ENCODE measurements at regions not wholly inside any gene's neighbourhood (a gene's known extent, or its start where the extent isn't known, plus 50 kb on each side); places are given as distances from the start of the nearest gene placed in this dataset.

DNA sequence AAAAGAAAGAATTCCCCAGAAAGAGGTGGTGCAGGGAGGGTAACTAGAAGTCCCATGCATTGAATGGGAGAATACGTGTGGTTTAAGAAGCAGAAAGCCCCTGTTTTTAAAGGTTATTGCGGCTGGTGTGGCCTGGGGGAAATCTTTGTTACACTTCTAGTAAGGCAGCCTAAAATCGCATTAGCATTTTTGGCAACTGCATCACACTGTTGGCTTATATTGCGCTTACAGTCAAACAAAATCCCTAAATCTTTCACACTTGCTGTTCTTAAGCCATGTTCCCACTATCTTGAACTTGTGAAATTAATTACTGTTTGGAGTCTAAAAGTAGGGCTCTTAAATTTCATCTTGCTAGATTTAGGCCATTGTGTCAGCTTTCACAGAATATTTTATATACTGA is 66.0 kb upstream of the GOLIM4 start (continued):
- TF ChIP-seq, protein P1, sequence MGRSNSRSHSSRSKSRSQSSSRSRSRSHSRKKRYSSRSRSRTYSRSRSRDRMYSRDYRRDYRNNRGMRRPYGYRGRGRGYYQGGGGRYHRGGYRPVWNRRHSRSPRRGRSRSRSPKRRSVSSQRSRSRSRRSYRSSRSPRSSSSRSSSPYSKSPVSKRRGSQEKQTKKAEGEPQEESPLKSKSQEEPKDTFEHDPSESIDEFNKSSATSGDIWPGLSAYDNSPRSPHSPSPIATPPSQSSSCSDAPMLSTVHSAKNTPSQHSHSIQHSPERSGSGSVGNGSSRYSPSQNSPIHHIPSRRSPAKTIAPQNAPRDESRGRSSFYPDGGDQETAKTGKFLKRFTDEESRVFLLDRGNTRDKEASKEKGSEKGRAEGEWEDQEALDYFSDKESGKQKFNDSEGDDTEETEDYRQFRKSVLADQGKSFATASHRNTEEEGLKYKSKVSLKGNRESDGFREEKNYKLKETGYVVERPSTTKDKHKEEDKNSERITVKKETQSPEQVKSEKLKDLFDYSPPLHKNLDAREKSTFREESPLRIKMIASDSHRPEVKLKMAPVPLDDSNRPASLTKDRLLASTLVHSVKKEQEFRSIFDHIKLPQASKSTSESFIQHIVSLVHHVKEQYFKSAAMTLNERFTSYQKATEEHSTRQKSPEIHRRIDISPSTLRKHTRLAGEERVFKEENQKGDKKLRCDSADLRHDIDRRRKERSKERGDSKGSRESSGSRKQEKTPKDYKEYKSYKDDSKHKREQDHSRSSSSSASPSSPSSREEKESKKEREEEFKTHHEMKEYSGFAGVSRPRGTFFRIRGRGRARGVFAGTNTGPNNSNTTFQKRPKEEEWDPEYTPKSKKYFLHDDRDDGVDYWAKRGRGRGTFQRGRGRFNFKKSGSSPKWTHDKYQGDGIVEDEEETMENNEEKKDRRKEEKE (IDR thresholded peaks at IDR 0.05), result no peak
- TF ChIP-seq ZNF816 (CRISPR knock-in tag; IDR thresholded peaks at IDR 0.05; ENCODE audit: borderline replicate concordance), result no peak

DNA sequence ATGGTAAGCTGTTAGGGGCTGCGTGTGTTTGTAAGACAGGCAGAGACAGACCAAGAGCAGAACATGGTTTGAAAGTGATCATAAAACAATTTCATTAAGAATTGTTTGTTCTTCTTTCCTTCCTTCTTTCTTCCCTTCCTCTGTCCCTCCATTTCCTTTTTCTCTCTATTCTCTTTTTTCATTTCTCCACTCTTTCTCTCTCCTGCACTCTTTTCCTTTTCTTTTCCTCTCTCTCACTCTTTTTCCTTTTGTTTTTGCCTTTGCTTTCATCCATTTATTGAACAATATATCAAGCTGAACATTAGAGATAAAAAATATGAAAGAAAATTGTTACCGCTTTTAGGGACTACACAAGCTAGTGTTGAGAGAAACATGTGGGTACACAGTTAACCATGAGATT is 62.2 kb upstream of the GOLIM4 start:
- no peaks in the 10 kb centered on the region for H3K79me2 ChIP-seq (ENCODE audit: insufficient read depth, low read length)
- no peaks in the 10 kb centered on the region for H4K20me1 ChIP-seq (ENCODE audit: insufficient read depth, low read length)
- intact Hi-C loops (cut with micrococcal nuclease; ENCODE audit: unreplicated experiment) (no loop called here), in situ Hi-C loops (cut with HindIII; ENCODE audit: extremely low pct_ligation_motif_present, low pct_unique_long_range_greater_than_20kb) (loop anchor here (25.0 kb wide), 1 partner anchor 221 kb away; no protein-coding TSS in a partner anchor)
- no peak for ATAC-seq
- no peak overlapping the region for H3K27ac ChIP-seq (ENCODE audit: extremely low read length, insufficient read depth, low read length)
- POLR2A ChIA-PET, result no interaction called here
- H2AFZ ChIP-seq (ENCODE audit: low read length), result no peak overlapping the region
- BruUV-seq (replicated peaks), result no TSS peak
- CTCF ChIA-PET (ENCODE audit: low intra/inter-chr PET ratio, low total read pairs), result no interaction called here
- no peak overlapping the region for H3K4me3 ChIP-seq (replicated peaks in 1 of 3; ENCODE audit: insufficient read depth in 1 of 3, low read depth in 2 of 3, low read length in 3 of 3)
- peaks cover 7% of the 10 kb centered on the region; the same call in 1 of the 2 replicates for H3K9me3 ChIP-seq (ENCODE audit: low read length)
- DNase-seq (ENCODE audit: low spot score), result no peak
- H3K27me3 ChIP-seq (ENCODE audit: control insufficient read depth in 1 of 2, insufficient read depth in 2 of 2, low read length in 2 of 2), result no peaks in the 10 kb centered on the region; a peak in 1 of 5 replicates
- H3K9ac ChIP-seq (ENCODE audit: insufficient read depth, low read depth, low read length), result no peak overlapping the region
- no peak for FAIRE-seq
- no peaks in the 10 kb centered on the region for H3K36me3 ChIP-seq (replicated peaks in 1 of 2; ENCODE audit: control insufficient read depth in 1 of 2, insufficient read depth in 2 of 2, low read length in 2 of 2)
- 46% methylated on average over 2 of the region's 2 CpGs for WGBS (ENCODE audit: low lambda C conversion rate)
- H3K4me1 ChIP-seq (ENCODE audit: insufficient read depth, low read length), result no peaks in the 10 kb centered on the region
- H3K4me2 ChIP-seq (ENCODE audit: low read depth, low read length), result no peak overlapping the region
- TF ChIP-seq ZNF589 (CRISPR knock-in tag; conservative IDR thresholded peaks at IDR 0.05) (no peak), XRCC5 (optimal IDR thresholded peaks at IDR 0.05; ENCODE audit: low read length) (no peak), ZBTB8A (CRISPR knock-in tag; IDR thresholded peaks at IDR 0.05; ENCODE audit: borderline replicate concordance, low read depth) (no peak), SIX1 (CRISPR knock-in tag; IDR thresholded peaks at IDR 0.05; ENCODE audit: borderline replicate concordance) (no peak), ZNF296 (CRISPR knock-in tag; conservative IDR thresholded peaks at IDR 0.05) (no peak), ZNF768 (CRISPR knock-in tag; IDR thresholded peaks at IDR 0.05) (no peak), NCOR1 (IDR thresholded peaks at IDR 0.05; ENCODE audit: borderline replicate concordance, low read length) (no peak), AKAP8 (CRISPR knock-in tag; IDR thresholded peaks at IDR 0.05) (no peak), ZNF335 (CRISPR knock-in tag; IDR thresholded peaks at IDR 0.05) (no peak), KLF15 (CRISPR knock-in tag; IDR thresholded peaks at IDR 0.05; ENCODE audit: borderline replicate concordance) (no peak), ZNF83 (CRISPR knock-in tag; IDR thresholded peaks at IDR 0.05; ENCODE audit: borderline replicate concordance) (no peak)
- TF ChIP-seq, protein P2, sequence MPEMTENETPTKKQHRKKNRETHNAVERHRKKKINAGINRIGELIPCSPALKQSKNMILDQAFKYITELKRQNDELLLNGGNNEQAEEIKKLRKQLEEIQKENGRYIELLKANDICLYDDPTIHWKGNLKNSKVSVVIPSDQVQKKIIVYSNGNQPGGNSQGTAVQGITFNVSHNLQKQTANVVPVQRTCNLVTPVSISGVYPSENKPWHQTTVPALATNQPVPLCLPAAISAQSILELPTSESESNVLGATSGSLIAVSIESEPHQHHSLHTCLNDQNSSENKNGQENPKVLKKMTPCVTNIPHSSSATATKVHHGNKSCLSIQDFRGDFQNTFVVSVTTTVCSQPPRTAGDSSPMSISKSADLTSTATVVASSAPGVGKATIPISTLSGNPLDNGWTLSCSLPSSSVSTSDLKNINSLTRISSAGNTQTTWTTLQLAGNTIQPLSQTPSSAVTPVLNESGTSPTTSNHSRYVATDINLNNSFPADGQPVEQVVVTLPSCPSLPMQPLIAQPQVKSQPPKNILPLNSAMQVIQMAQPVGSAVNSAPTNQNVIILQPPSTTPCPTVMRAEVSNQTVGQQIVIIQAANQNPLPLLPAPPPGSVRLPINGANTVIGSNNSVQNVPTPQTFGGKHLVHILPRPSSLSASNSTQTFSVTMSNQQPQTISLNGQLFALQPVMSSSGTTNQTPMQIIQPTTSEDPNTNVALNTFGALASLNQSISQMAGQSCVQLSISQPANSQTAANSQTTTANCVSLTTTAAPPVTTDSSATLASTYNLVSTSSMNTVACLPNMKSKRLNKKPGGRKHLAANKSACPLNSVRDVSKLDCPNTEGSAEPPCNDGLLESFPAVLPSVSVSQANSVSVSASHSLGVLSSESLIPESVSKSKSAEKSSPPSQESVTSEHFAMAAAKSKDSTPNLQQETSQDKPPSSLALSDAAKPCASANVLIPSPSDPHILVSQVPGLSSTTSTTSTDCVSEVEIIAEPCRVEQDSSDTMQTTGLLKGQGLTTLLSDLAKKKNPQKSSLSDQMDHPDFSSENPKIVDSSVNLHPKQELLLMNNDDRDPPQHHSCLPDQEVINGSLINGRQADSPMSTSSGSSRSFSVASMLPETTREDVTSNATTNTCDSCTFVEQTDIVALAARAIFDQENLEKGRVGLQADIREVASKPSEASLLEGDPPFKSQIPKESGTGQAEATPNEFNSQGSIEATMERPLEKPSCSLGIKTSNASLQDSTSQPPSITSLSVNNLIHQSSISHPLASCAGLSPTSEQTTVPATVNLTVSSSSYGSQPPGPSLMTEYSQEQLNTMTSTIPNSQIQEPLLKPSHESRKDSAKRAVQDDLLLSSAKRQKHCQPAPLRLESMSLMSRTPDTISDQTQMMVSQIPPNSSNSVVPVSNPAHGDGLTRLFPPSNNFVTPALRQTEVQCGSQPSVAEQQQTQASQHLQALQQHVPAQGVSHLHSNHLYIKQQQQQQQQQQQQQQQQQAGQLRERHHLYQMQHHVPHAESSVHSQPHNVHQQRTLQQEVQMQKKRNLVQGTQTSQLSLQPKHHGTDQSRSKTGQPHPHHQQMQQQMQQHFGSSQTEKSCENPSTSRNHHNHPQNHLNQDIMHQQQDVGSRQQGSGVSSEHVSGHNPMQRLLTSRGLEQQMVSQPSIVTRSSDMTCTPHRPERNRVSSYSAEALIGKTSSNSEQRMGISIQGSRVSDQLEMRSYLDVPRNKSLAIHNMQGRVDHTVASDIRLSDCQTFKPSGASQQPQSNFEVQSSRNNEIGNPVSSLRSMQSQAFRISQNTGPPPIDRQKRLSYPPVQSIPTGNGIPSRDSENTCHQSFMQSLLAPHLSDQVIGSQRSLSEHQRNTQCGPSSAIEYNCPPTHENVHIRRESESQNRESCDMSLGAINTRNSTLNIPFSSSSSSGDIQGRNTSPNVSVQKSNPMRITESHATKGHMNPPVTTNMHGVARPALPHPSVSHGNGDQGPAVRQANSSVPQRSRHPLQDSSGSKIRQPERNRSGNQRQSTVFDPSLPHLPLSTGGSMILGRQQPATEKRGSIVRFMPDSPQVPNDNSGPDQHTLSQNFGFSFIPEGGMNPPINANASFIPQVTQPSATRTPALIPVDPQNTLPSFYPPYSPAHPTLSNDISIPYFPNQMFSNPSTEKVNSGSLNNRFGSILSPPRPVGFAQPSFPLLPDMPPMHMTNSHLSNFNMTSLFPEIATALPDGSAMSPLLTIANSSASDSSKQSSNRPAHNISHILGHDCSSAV (CRISPR knock-in tag; IDR thresholded peaks at IDR 0.05; ENCODE audit: borderline replicate concordance), result no peak
